HUES64 (cell line): ENCODE measurements at regions not wholly inside any gene's neighbourhood (a gene's known extent, or its start where the extent isn't known, plus 50 kb on each side); places are given as distances from the start of the nearest gene placed in this dataset.

ENCODE experiments used
- H3K27ac ChIP-seq: 2 replicates; pipeline ENCODE4 v1.7.0; 2013; ENCODE audit warnings: low read depth, low read length, inconsistent platforms
- H3K27me3 ChIP-seq: 2 replicates; pipeline ENCODE4 v1.6.1; 2013; ENCODE audit warnings: mild to moderate bottlenecking, low read length; ENCODE audit not compliant: insufficient read depth
- H3K36me3 ChIP-seq: 2 replicates; pipeline ENCODE4 v1.6.1; 2013; ENCODE audit warnings: mild to moderate bottlenecking, low read length; ENCODE audit not compliant: insufficient read depth
- H3K4me1 ChIP-seq: 2 replicates; pipeline ENCODE4 v1.6.1; 2013; ENCODE audit warnings: mild to moderate bottlenecking, low read length, moderate library complexity; ENCODE audit not compliant: insufficient read depth
- H3K4me3 ChIP-seq: 2 replicates; pipeline ENCODE4 v1.5.1; 2013; ENCODE audit warnings: mild to moderate bottlenecking, low read length, moderate library complexity
- H3K9ac ChIP-seq: 2 replicates; pipeline ENCODE4 v1.6.1; 2013; ENCODE audit warnings: mild to moderate bottlenecking, low read depth, low read length
- H3K9me3 ChIP-seq: 2 replicates; pipeline ENCODE4 v1.6.1; 2013; ENCODE audit warnings: low read depth, low read length; ENCODE audit not compliant: insufficient read depth
- WGBS: fragments of 150-250, 120-280 bp; methylation state at CpG from one replicate; pipeline ENCODE4 v1.1.7; 2013; ENCODE audit warnings: missing lambda C conversion rate; 5-methylcytosine and 5-hydroxymethylcytosine counted together

GRCh38 chr18:56273541-56274219 lies 364.7 kb downstream of the TXNL1 start:
- no peaks in the 10 kb centered on the region for H3K27me3 ChIP-seq
- H3K27ac ChIP-seq: no peak overlapping the region
- H3K4me3 ChIP-seq: no peak overlapping the region
- no peaks in the 10 kb centered on the region for H3K36me3 ChIP-seq
- no peak overlapping the region for H3K9ac ChIP-seq
- H3K4me1 ChIP-seq: peaks cover 11% of the 10 kb centered on the region
- WGBS: 100% methylated on average over 1 of the region's 1 CpG
- H3K9me3 ChIP-seq: no peaks in the 10 kb centered on the region

GRCh38 chr18:56270671-56271250 lies 367.6 kb downstream of the TXNL1 start:
- Histone ChIP-seq H3K27ac (no peak overlapping the region), H3K9me3 (no peaks in the 10 kb centered on the region), H3K9ac (no peak overlapping the region), H3K4me3 (no peak overlapping the region), H3K36me3 (no peaks in the 10 kb centered on the region), H3K27me3 (no peaks in the 10 kb centered on the region), H3K4me1 (no peaks in the 10 kb centered on the region)
- WGBS: no CpG with 5 or more reads among the region's 1 CpG

GRCh38 chr18:56269958-56270357 lies 368.4 kb downstream of the TXNL1 start:
- H3K27ac ChIP-seq: no peak overlapping the region
- WGBS: 93% methylated on average over 1 of the region's 1 CpG
- H3K9me3 ChIP-seq: no peaks in the 10 kb centered on the region

GRCh38 chr18:56268952-56269351 lies 369.4 kb downstream of the TXNL1 start:
- Histone ChIP-seq H3K4me3 (no peak overlapping the region), H3K9me3 (no peaks in the 10 kb centered on the region), H3K27ac (no peak overlapping the region), H3K9ac (no peak overlapping the region), H3K4me1 (no peaks in the 10 kb centered on the region), H3K36me3 (no peaks in the 10 kb centered on the region), H3K27me3 (no peaks in the 10 kb centered on the region)
- 92% methylated on average over 1 of the region's 1 CpG for WGBS

More at GRCh38 chr18:56269958-56270357, 368.4 kb downstream of the TXNL1 start:
- H3K9ac ChIP-seq: no peak overlapping the region
- no peak overlapping the region for H3K4me3 ChIP-seq
- H3K4me1 ChIP-seq: no peaks in the 10 kb centered on the region
- no peaks in the 10 kb centered on the region for H3K36me3 ChIP-seq
- no peaks in the 10 kb centered on the region for H3K27me3 ChIP-seq

- H3K27ac ChIP-seq: no peak overlapping the region
- H3K9ac ChIP-seq: no peak overlapping the region
- no peaks in the 10 kb centered on the region for H3K9me3 ChIP-seq
- no peak overlapping the region for H3K4me3 ChIP-seq
- H3K36me3 ChIP-seq: no peaks in the 10 kb centered on the region
- no peaks in the 10 kb centered on the region for H3K27me3 ChIP-seq
- WGBS: 85% methylated on average over 7 of the region's 7 CpGs
- H3K4me1 ChIP-seq: no peaks in the 10 kb centered on the region
Measured at GRCh38 chr18:56267334-56267733, 371.1 kb downstream of the TXNL1 start.

GRCh38 chr18:56258178-56258577 lies 380.2 kb downstream of the TXNL1 start:
- Histone ChIP-seq H3K4me3 (no peak overlapping the region), H3K4me1 (peaks cover 7% of the 10 kb centered on the region; the same call in 1 of the 2 replicates), H3K9ac (no peak overlapping the region), H3K9me3 (no peaks in the 10 kb centered on the region), H3K27me3 (no peaks in the 10 kb centered on the region), H3K36me3 (no peaks in the 10 kb centered on the region), H3K27ac (no peak overlapping the region)
- 83% methylated on average over 3 of the region's 3 CpGs for WGBS

GRCh38 chr18:56257205-56257604 lies 381.2 kb downstream of the TXNL1 start:
- no peaks in the 10 kb centered on the region for H3K27me3 ChIP-seq
- H3K36me3 ChIP-seq: no peaks in the 10 kb centered on the region
- no peaks in the 10 kb centered on the region for H3K9me3 ChIP-seq
- no peak overlapping the region for H3K9ac ChIP-seq
- 90% methylated on average over 4 of the region's 4 CpGs for WGBS
- H3K4me3 ChIP-seq: no peak overlapping the region
- peaks cover 13% of the 10 kb centered on the region; the same call in 1 of the 2 replicates for H3K4me1 ChIP-seq
- no peak overlapping the region for H3K27ac ChIP-seq

- H3K9ac ChIP-seq: no peak overlapping the region
- H3K4me1 ChIP-seq: peaks cover 13% of the 10 kb centered on the region; the same call in 1 of the 2 replicates
- H3K4me3 ChIP-seq: no peak overlapping the region
- H3K27ac ChIP-seq: no peak overlapping the region
- WGBS: 97% methylated on average over 6 of the region's 6 CpGs
- H3K9me3 ChIP-seq: no peaks in the 10 kb centered on the region
- H3K27me3 ChIP-seq: no peaks in the 10 kb centered on the region
- no peaks in the 10 kb centered on the region for H3K36me3 ChIP-seq
Measured at GRCh38 chr18:56256659-56257058, 381.7 kb downstream of the TXNL1 start.

- H3K9ac ChIP-seq: no peak overlapping the region
Measured at GRCh38 chr18:56255381-56255780, 383.0 kb downstream of the TXNL1 start.

GRCh38 chr18:56252456-56252855 lies 385.9 kb downstream of the TXNL1 start:
- peaks cover 13% of the 10 kb centered on the region; the same call in 1 of the 2 replicates for H3K4me1 ChIP-seq
- H3K27ac ChIP-seq: no peak overlapping the region
- H3K9ac ChIP-seq: no peak overlapping the region
- 90% methylated on average over 1 of the region's 1 CpG for WGBS
- H3K36me3 ChIP-seq: no peaks in the 10 kb centered on the region
- H3K9me3 ChIP-seq: no peaks in the 10 kb centered on the region
- H3K4me3 ChIP-seq: no peak overlapping the region
- no peaks in the 10 kb centered on the region for H3K27me3 ChIP-seq

More at GRCh38 chr18:56255381-56255780, 383.0 kb downstream of the TXNL1 start:
- WGBS: 100% methylated on average over 2 of the region's 2 CpGs
- Histone ChIP-seq H3K36me3 (no peaks in the 10 kb centered on the region), H3K27ac (no peak overlapping the region), H3K4me3 (no peak overlapping the region), H3K27me3 (no peaks in the 10 kb centered on the region), H3K4me1 (peaks cover 13% of the 10 kb centered on the region; the same call in 1 of the 2 replicates), H3K9me3 (no peaks in the 10 kb centered on the region)

GRCh38 chr18:56248610-56249235 lies 389.7 kb downstream of the TXNL1 start:
- Histone ChIP-seq H3K9me3 (peaks cover 5% of the 10 kb centered on the region; the same call in 1 of the 2 replicates), H3K9ac (no peak overlapping the region), H3K27ac (no peak overlapping the region), H3K4me3 (no peak overlapping the region), H3K27me3 (no peaks in the 10 kb centered on the region), H3K4me1 (peaks cover 6% of the 10 kb centered on the region; the same call in 1 of the 2 replicates), H3K36me3 (no peaks in the 10 kb centered on the region)
- 91% methylated on average over 4 of the region's 4 CpGs for whole genome bisulfite sequencing
